IMR-90 (cell line): ENCODE measurements at regions not wholly inside any gene's neighbourhood (a gene's known extent, or its start where the extent isn't known, plus 50 kb on each side); places are given as distances from the start of the nearest gene placed in this dataset.
"Not testable (repeated sequence)": the region's sequence is repeated elsewhere in the genome, so short reads cannot be mapped to it uniquely, and the experiment has no call there.

ENCODE experiments used
- BHLHE40 ChIP-seq: fragments of 150-350 bp; IDR thresholded peaks from 2 replicates; pipeline ENCODE4 v1.6.1; 2016; ENCODE audit warnings: mild to moderate bottlenecking, low read depth, low read length
- CEBPB ChIP-seq: IDR thresholded peaks from 2 replicates; pipeline ENCODE4 v1.6.1; 2012; ENCODE audit warnings: low read depth, low read length, improper control_type of control experiment
- FOS ChIP-seq: fragments of 150-350 bp; IDR thresholded peaks from 2 replicates; pipeline ENCODE4 v1.6.1; 2016; ENCODE audit warnings: low read depth, low read length
- MAFK ChIP-seq: IDR thresholded peaks from 2 replicates; pipeline ENCODE4 v1.6.1; 2012; ENCODE audit warnings: low read depth, low read length, improper control_type of control experiment
- MAZ ChIP-seq: IDR thresholded peaks from 2 replicates; pipeline ENCODE4 v1.6.1; 2012; ENCODE audit warnings: low read depth, mild to moderate bottlenecking, low read length, improper control_type of control experiment, moderate library complexity, borderline replicate concordance
- MXI1 ChIP-seq: IDR thresholded peaks from 2 replicates; pipeline ENCODE4 v1.6.1; 2012; ENCODE audit warnings: low read depth, mild to moderate bottlenecking, low read length, moderate library complexity, borderline replicate concordance
- NFE2L2 ChIP-seq: fragments of 150-350 bp; IDR thresholded peaks from 2 replicates; pipeline ENCODE4 v1.6.1; 2016; ENCODE audit warnings: low read depth, mild to moderate bottlenecking, low read length
- POLR2A ChIP-seq: IDR thresholded peaks from 2 replicates; pipeline ENCODE4 v1.6.1; 2012; ENCODE audit warnings: mild to moderate bottlenecking, low read depth, low read length
- RAD21 ChIP-seq: IDR thresholded peaks from 2 replicates; pipeline ENCODE4 v1.6.1; 2012; ENCODE audit warnings: low read length, improper control_type of control experiment
- RCOR1 ChIP-seq: IDR thresholded peaks from 2 replicates; pipeline ENCODE4 v1.6.1; 2012; ENCODE audit warnings: mild to moderate bottlenecking, low read length, improper control_type of control experiment; ENCODE audit not compliant: insufficient replicate concordance
- RFX5 ChIP-seq: IDR thresholded peaks from 2 replicates; pipeline ENCODE4 v1.8.0; 2012; ENCODE audit warnings: low read depth, mild to moderate bottlenecking, low read length, moderate library complexity
- SMC3 ChIP-seq: fragments of 150-350 bp; IDR thresholded peaks from 2 replicates; pipeline ENCODE4 v1.6.1; 2016; ENCODE audit warnings: low read depth, mild to moderate bottlenecking, antibody characterized with exemption, low read length, moderate library complexity
- TF ChIP-seq, protein P1 (sequence below): conservative IDR thresholded peaks from 2 replicates; pipeline ENCODE4 v1.5.1; 2012; ENCODE audit warnings: mild to moderate bottlenecking, low read depth, low read length, improper control_type of control experiment

DNA sequence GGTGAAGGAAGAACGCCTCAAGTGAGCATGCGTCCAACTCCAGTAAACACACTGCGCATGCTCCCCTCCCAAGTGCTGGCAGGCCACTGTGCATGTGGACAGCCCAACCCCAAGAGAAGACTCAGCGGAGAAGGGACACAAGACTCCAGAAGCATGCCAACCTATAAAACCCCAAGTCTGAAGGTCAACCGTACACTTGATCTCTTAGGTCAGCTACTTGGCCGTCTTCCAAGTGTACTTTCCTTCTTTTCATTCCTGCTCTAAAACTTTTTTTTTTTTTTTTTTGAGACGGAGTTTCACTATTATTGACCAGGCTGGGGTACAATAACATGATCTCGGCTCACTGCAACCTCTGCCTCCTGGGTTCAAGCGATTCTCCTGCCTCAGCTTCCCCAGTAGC, 401.2 kb upstream of the USP9Y start:
- not testable (repeated sequence) for TF ChIP-seq MAZ, BHLHE40, NFE2L2, RFX5, RAD21, POLR2A, SMC3, FOS, CEBPB, MAFK, MXI1, RCOR1
- TF ChIP-seq, protein P1, sequence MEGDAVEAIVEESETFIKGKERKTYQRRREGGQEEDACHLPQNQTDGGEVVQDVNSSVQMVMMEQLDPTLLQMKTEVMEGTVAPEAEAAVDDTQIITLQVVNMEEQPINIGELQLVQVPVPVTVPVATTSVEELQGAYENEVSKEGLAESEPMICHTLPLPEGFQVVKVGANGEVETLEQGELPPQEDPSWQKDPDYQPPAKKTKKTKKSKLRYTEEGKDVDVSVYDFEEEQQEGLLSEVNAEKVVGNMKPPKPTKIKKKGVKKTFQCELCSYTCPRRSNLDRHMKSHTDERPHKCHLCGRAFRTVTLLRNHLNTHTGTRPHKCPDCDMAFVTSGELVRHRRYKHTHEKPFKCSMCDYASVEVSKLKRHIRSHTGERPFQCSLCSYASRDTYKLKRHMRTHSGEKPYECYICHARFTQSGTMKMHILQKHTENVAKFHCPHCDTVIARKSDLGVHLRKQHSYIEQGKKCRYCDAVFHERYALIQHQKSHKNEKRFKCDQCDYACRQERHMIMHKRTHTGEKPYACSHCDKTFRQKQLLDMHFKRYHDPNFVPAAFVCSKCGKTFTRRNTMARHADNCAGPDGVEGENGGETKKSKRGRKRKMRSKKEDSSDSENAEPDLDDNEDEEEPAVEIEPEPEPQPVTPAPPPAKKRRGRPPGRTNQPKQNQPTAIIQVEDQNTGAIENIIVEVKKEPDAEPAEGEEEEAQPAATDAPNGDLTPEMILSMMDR = not testable (repeated sequence)
